ENCODE measurements at regions not wholly inside any gene's neighbourhood (a gene's known extent, or its start where the extent isn't known, plus 50 kb on each side); places are given as distances from the start of the nearest gene placed in this dataset.

DNA sequence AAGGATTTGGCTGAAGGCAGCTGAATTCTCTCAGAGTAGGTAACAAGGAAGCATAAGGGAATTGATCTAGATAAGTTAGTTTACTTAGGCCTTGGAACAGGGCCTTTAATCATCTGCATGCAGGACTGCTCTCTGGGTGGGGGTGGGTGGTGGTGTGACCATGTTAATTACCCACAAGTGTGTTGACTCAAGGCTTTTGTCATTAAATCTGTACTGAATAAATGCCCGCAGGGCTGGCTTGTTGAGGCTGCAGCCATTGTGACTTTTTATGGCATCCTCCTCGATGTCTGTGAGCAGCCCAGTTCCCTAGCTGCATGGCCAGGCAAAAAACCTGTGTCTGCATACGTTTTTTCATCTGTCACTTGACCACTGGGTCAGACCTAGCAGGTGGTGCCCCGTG is 63.5 kb upstream of the ASCC3 start:
- no peak for DNase-seq (ENCODE audit: low spot score)

- no peak for DNase-seq (ENCODE audit: low spot score)
Observed at GRCh38 chr6:100946021-100946540, 65.0 kb upstream of the ASCC3 start.

DNA sequence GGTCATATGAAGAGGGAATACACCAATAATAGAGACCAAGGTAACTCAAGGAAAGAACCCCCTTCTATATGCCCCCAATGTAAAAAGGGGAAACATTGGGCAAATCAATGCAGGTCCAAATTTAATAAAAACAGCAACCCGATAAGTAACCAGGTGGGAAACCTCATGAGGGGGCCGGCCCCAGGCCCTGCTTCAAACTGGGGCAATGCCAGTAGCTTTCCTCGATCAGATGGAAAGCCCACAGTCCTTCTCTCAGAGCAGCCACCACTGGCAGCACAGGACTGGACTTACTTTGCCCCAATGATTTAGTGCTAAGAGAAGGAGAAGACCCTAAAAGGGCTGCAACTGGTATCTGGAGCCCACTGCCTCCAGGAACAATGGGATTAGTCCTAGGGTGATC is 65.6 kb upstream of the ASCC3 start:
- DNase-seq (ENCODE audit: low spot score), result no peak

- peak; percentile 56 for DNase-seq (ENCODE audit: low spot score)
Observed at GRCh38 chr6:100948381-100949133, 67.4 kb upstream of the ASCC3 start.

DNA sequence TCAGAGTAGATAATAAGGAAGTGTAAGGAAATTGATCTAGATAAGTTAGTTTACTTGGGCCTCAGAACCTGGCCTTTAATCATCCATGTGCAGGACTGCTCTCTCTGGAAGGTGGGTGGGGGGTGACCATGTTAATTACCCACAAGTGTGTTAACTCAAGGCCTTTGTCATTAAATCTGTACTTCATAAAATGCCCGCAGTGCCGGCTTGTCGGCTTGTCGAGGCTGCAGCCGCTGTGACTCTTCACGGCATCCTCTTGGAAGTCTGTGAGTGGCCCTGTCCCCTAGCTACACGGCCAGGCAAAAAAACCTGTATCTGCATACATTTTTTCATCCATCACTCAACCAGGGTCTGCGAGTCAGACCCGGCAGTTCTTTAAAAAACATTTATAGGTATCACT is 70.9 kb upstream of the ASCC3 start:
- DNase-seq (ENCODE audit: low spot score), result no peak

DNA sequence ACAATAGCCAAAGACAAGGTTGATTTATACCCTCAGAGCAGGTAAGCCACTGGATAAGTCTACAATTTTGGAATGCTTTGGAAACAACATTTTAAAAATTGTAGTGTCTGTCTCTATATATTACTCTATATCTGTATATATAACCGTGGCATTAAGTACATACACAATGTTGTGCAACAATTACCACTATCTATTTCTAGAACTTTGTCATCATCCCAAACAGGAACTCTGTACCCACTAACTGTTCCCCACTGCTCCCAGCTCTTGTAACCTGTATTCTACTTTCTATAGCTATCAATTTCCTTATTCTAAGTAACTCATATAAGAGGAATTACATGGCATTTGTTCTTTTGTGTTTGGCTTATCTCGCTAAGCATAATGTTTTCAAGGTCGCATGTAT is 78.2 kb upstream of the ASCC3 start:
- DNase-seq (ENCODE audit: low spot score), result no peak

GRCh38 chr6:100962466-100962865 is 81.3 kb upstream of the ASCC3 start:
- DNase-seq (ENCODE audit: low spot score), result no peak

DNA sequence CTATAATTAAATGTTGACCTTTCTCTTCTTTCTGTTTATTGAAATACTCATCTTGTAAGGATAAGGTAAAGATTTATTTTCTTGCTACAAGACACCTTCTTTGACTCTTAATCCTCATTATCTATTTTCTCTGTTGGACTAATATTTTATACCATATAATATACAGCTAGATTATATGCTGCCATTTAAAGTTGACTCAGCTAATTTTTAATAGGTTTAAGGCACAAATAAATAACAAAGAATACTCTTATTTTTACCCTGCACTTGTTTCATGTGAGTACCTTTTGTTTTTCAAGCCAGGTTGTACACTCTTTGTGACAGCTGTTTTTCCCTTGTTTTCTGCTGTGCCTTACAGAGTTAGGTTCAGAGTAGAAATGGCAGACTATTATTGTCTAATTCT is 83.9 kb upstream of the ASCC3 start:
- DNase-seq (ENCODE audit: low spot score), result no peak

DNA sequence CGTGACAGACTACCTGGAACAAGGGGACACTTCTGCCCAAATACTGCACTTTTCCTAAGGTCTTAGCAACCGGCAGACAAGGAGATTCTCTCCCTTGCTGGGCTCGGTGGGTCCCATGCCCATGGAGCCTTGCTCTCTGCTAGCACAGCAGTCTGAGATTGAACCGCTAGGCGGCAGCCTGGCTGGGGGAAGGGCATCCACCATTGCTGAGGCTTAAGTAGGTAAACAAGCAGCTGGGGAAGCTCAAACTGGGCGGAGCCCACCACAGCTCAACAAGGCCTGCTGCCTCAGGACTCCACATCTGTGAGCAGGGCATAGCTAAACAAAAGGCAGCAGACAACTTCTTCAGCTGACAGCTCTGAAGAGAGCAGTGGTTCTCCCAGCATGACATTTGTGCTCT is 87.8 kb upstream of the ASCC3 start:
- DNase-seq (ENCODE audit: low spot score), result peak; percentile 29

- no peak for DNase-seq (ENCODE audit: low spot score)
Observed at GRCh38 chr6:100979267-100979666, 98.1 kb upstream of the ASCC3 start.

DNA sequence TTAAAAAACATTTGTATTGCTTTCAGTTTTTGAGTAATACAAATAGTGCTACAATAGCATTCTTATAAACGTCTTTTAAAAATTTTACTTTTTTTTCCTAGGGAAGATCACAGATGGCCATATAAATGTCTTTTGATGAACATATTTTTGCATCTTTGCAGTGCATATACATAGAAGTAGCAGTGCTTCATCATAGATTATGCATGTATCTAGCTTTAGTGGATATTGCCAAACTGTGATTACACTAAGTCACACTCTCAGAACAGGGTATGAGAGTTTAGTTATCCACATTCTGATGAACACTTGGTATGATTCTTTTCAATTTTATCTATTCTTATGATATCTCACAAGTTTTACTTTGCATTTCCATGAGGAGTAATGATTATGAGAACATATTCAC is 99.8 kb upstream of the ASCC3 start:
- DNase-seq (ENCODE audit: low spot score), result no peak

GRCh38 chr6:100986921-100987320 is 105.8 kb upstream of the ASCC3 start:
- no peak for DNase-seq (ENCODE audit: low spot score)

DNA sequence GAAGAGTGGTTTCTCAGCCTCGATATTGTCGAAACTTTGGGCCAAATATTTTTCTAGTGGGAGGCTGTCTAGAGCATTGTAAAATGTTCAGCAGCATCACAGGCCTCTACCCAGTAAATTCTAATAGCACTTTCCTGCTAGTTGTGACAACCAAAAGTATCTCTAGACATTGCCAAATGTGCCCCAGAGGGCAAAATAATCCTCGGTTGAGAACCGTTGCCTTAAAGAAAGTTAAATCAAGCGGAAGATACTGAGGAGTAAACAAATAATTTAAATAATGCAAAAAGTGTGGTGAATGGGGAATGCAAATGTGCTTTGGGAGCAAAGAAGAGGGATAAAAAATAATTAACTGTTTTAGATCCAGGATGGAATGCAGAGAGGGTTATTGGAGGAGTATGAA is 106.4 kb upstream of the ASCC3 start:
- no peak for DNase-seq (ENCODE audit: low spot score)

DNA sequence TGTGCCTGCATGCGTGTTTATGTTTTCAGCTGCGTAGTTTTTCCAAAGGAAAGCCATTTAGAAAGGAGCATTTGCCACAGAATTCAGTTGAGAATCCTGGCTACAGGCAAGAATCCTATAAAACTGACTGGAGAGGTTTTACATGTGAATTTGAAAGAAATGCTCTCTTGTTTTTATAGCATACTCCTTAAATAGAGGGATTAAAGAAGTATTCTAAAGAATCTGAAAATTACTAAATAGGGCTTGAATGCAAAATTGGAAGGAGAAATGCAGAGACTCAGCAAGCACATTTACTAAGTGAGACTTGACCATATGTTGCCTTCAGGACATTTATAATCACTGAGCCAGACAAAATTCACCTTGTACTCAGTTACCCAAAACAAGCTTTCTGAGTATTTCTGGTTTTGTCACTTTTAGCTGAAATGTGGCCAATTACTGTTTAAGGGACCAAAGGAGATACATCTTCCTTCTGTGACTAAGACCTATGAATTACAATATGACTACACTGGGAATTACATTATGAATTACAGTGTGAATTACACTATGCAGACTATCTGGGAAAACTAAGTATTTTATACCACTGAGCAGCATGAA is 107.4 kb upstream of the ASCC3 start:
- DNase-seq (ENCODE audit: low spot score), result no peak

DNA sequence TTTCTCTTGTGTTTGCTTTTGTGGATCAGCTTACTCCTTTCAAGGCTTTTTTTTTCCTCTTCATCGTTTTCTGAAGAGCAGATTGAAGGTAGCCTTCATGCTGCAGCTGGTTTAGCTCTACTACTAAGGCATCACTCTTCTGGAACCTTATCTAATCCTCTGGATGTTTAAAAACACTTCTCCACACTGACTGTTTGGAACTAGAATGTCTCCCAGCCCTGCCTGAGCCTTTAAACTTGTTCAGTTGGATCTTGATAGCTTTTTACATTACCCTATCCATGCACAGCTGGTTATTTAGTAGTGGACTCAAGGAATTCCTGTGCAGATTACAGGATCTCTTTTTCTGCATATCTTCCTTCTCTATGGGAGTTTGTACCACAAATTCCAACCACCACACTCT is 108.9 kb upstream of the ASCC3 start:
- no peak for DNase-seq (ENCODE audit: low spot score)

GRCh38 chr6:100996409-100996808 is 115.3 kb upstream of the ASCC3 start:
- DNase-seq (ENCODE audit: low spot score), result no peak

DNA sequence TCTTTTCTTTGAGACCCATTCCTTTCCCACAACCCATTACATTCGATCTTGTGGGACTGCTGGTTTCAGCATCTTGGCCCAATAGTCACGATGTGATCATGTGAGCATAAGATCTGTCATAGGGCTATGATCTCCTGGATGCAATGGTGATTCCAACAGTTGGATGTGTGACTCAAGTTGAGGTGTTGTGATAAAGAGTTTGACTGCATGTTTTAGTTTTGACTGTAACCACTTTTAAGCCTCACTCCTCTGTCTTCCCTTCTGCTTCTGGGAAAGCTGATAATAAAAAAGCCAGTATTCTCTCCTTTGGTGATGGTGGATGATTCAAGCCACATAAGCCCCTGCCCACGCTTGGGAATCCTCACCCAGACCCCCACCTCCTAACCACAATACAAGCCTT is 117.0 kb upstream of the ASCC3 start:
- DNase-seq (ENCODE audit: low spot score), result no peak

DNA sequence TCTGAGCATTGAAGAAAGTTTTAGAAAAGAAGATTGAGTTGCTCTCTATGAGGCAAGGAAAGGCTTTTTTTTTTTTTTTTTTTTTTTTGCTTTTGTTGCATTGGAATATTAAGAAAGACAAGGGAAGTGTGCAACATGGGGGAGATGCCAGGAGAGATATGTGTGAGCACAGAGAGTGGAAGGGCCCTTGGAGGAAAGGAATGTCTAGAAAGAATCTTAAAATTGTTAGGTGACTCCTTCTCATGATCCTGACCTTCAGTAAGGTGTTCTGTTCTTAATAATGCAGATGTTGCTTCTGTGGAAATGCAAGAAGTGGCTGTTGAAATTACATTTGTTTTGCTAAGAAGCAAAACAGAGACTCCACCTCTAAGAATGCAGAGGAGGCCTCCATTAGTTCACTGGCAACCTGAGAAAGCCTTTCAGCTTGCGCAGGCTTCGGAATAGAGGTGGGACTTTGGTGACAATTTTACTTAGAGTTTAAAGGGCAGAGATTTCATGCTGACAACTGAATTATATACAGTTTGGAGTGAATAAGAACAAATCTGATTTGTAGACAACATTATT is 118.0 kb upstream of the ASCC3 start:
- no peak for DNase-seq (ENCODE audit: low spot score)

- no peak for DNase-seq (ENCODE audit: low spot score)
Observed at GRCh38 chr6:101000341-101000740, 119.2 kb upstream of the ASCC3 start.

GRCh38 chr6:101001012-101001411 is 119.9 kb upstream of the ASCC3 start:
- no peak for DNase-seq (ENCODE audit: low spot score)

DNA sequence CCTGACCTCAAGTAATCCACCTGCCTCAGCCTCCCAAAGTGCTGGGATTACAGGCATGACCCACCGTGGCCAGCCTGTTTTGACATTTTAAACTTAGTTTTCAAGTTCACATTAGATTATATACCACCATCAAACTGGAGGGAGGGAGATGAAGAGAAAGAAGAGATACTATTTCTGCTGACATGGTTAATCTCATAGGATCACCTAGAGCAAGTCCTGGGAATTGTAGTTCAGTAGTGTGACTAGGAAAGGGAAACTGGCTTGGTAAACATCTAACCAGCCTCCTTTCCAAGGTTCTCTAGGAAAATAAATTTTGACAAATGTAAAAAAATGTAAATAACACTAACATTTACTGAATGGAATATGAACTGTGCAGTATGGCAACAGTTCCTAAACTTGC is 120.5 kb upstream of the ASCC3 start:
- DNase-seq (ENCODE audit: low spot score), result no peak

DNA sequence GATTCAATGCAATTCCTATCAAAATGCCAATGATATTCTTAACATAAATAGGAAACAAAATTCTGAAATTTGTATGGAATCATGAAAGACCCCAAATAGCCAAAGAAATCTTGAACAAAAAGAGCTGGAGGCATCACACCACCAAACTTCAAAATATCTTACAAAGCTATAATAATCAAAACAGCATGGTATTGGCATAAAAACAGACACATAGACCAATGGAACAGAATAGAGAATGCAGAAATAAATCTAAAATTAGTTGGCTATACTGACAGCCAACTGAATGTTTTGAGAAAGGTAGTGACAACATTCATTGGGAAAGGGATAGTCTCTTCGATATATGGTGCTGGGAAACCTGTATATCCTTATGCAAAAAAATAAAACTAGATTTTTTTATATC is 121.9 kb upstream of the ASCC3 start:
- DNase-seq (ENCODE audit: low spot score), result no peak

DNA sequence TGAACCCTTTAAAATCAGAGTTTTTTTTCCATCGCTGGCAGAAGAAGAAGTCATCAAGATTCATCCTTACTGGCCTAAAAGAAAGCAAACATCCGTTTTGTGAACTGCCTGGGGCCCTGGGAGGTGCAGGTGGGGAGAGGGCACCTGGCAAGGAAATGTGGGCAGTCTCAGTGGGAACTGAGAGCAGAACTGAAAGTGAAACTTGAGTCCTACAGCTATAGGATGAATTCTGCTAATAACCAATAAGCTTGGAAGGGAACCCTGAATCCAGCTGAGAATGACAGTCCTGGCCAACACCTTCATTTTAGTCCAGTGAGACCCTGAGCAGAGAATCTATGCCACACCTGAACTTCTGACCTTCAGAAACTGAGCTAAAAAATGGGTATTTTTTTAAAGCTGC is 130.1 kb upstream of the ASCC3 start:
- DNase-seq (ENCODE audit: low spot score), result peak; percentile 7

All from H4 (cell line).